H1 (cell line): ENCODE measurements at regions not wholly inside any gene's neighbourhood (a gene's known extent, or its start where the extent isn't known, plus 50 kb on each side); places are given as distances from the start of the nearest gene placed in this dataset.

Experiments
- TF ChIP-seq, protein P1 (sequence below): fragments of 300-600 bp; sonication (generic); IDR thresholded peaks from 2 replicates; pipeline ENCODE4 v1.7.1; 2012; ENCODE audit warnings: low read length, moderate library complexity, mild to moderate bottlenecking, inconsistent platforms; ENCODE audit not compliant: insufficient replicate concordance

DNA sequence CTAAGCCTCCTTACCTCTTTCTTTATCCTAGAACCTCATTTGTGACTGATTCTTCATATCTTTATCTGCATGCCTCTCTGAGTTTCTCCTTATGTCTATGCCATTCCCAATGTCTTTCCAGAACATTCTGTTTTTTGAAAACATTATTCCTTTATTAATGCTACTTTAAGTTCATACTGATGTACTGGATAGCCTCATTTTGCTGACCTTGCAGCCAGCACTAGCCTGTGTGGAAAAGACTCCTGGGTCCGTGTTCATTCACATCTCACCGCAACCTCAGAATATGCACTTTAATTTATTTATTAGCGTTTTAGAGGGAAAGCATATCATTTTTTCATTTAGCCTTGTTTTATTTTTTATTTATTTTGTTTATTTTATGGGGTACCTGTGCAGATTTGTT is 208.1 kb upstream of the NPVF start (continued):
- TF ChIP-seq, protein P1, sequence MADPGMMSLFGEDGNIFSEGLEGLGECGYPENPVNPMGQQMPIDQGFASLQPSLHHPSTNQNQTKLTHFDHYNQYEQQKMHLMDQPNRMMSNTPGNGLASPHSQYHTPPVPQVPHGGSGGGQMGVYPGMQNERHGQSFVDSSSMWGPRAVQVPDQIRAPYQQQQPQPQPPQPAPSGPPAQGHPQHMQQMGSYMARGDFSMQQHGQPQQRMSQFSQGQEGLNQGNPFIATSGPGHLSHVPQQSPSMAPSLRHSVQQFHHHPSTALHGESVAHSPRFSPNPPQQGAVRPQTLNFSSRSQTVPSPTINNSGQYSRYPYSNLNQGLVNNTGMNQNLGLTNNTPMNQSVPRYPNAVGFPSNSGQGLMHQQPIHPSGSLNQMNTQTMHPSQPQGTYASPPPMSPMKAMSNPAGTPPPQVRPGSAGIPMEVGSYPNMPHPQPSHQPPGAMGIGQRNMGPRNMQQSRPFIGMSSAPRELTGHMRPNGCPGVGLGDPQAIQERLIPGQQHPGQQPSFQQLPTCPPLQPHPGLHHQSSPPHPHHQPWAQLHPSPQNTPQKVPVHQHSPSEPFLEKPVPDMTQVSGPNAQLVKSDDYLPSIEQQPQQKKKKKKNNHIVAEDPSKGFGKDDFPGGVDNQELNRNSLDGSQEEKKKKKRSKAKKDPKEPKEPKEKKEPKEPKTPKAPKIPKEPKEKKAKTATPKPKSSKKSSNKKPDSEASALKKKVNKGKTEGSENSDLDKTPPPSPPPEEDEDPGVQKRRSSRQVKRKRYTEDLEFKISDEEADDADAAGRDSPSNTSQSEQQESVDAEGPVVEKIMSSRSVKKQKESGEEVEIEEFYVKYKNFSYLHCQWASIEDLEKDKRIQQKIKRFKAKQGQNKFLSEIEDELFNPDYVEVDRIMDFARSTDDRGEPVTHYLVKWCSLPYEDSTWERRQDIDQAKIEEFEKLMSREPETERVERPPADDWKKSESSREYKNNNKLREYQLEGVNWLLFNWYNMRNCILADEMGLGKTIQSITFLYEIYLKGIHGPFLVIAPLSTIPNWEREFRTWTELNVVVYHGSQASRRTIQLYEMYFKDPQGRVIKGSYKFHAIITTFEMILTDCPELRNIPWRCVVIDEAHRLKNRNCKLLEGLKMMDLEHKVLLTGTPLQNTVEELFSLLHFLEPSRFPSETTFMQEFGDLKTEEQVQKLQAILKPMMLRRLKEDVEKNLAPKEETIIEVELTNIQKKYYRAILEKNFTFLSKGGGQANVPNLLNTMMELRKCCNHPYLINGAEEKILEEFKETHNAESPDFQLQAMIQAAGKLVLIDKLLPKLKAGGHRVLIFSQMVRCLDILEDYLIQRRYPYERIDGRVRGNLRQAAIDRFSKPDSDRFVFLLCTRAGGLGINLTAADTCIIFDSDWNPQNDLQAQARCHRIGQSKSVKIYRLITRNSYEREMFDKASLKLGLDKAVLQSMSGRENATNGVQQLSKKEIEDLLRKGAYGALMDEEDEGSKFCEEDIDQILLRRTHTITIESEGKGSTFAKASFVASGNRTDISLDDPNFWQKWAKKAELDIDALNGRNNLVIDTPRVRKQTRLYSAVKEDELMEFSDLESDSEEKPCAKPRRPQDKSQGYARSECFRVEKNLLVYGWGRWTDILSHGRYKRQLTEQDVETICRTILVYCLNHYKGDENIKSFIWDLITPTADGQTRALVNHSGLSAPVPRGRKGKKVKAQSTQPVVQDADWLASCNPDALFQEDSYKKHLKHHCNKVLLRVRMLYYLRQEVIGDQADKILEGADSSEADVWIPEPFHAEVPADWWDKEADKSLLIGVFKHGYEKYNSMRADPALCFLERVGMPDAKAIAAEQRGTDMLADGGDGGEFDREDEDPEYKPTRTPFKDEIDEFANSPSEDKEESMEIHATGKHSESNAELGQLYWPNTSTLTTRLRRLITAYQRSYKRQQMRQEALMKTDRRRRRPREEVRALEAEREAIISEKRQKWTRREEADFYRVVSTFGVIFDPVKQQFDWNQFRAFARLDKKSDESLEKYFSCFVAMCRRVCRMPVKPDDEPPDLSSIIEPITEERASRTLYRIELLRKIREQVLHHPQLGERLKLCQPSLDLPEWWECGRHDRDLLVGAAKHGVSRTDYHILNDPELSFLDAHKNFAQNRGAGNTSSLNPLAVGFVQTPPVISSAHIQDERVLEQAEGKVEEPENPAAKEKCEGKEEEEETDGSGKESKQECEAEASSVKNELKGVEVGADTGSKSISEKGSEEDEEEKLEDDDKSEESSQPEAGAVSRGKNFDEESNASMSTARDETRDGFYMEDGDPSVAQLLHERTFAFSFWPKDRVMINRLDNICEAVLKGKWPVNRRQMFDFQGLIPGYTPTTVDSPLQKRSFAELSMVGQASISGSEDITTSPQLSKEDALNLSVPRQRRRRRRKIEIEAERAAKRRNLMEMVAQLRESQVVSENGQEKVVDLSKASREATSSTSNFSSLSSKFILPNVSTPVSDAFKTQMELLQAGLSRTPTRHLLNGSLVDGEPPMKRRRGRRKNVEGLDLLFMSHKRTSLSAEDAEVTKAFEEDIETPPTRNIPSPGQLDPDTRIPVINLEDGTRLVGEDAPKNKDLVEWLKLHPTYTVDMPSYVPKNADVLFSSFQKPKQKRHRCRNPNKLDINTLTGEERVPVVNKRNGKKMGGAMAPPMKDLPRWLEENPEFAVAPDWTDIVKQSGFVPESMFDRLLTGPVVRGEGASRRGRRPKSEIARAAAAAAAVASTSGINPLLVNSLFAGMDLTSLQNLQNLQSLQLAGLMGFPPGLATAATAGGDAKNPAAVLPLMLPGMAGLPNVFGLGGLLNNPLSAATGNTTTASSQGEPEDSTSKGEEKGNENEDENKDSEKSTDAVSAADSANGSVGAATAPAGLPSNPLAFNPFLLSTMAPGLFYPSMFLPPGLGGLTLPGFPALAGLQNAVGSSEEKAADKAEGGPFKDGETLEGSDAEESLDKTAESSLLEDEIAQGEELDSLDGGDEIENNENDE = no peak
